ENCODE measurements at regions not wholly inside any gene's neighbourhood (a gene's known extent, or its start where the extent isn't known, plus 50 kb on each side); places are given as distances from the start of the nearest gene placed in this dataset.

GRCh38 chr9:96047741-96048103, 172.2 kb downstream of the ERCC6L2 start:
- Histone ChIP-seq H3K27ac (ENCODE audit: low read depth, low read length) (no peak overlapping the region), H3K4ac (replicated peaks; ENCODE audit: insufficient read length, low read depth, low read length) (no peak overlapping the region), H3K14ac (ENCODE audit: insufficient read length) (no peak overlapping the region), H3K56ac (replicated peaks; ENCODE audit: insufficient read length, low read depth, low read length) (no peak overlapping the region), H3K79me2 (ENCODE audit: control insufficient read depth in 1 of 2, insufficient read depth in 2 of 2, low read length in 2 of 2) (no peaks in the 10 kb centered on the region), H3K27me3 (replicated peaks in 1 of 4; ENCODE audit: control insufficient read depth in 3 of 4, extremely low read depth in 1 of 4, insufficient read depth in 3 of 4, low read length in 3 of 4) (peaks cover 0 to 5% (median 1%) of the 10 kb centered on the region in 4 experiments; a peak in 5 of 7 replicates), H3K4me1 (replicated peaks in 1 of 4; ENCODE audit: control insufficient read depth in 3 of 4, insufficient read depth in 4 of 4, low read length in 3 of 4) (peaks cover 3 to 7% (median 6%) of the 10 kb centered on the region in 4 experiments; a peak in 5 of 7 replicates), H3K18ac (ENCODE audit: extremely low read depth, low read length) (no peak overlapping the region), H4K91ac (replicated peaks; ENCODE audit: insufficient read length, low read length) (peak overlapping the region; percentile 34), H2AK5ac (ENCODE audit: low read depth, low read length) (no peak overlapping the region), H3K4me3 (ENCODE audit: extremely low read depth in 1 of 4, insufficient read depth in 2 of 4, low read depth in 3 of 4, low read length in 4 of 4) (no peak overlapping the region), H2BK15ac (ENCODE audit: low read length) (no peak overlapping the region), H2BK5ac (ENCODE audit: low read depth, low read length) (no peak overlapping the region), H3K23me2 (ENCODE audit: low read depth, low read length) (no peaks in the 10 kb centered on the region), H3K79me1 (ENCODE audit: low read depth, low read length) (no peaks in the 10 kb centered on the region), H4K5ac (ENCODE audit: insufficient read length, low read depth, low read length) (no peak overlapping the region), H3K9ac (replicated peaks in 1 of 4; ENCODE audit: extremely low read depth in 1 of 4, low read depth in 3 of 4, low read length in 3 of 4) (no peak overlapping the region; a peak in 1 of 7 replicates), H2AFZ (ENCODE audit: low read length) (no peak overlapping the region), H3K9me3 (ENCODE audit: insufficient read depth in 2 of 2, low read depth in 1 of 2, low read length in 1 of 2) (no peaks in the 10 kb centered on the region), H3K23ac (ENCODE audit: insufficient read length) (no peak overlapping the region), H3K36me3 (ENCODE audit: control insufficient read depth in 2 of 4, insufficient read depth in 4 of 4, low read length in 3 of 4) (no peaks in the 10 kb centered on the region), H2BK12ac (ENCODE audit: low read depth, low read length) (0 out of 2 replicates have a peak overlapping the region, but pooled peaks have one; percentile 5), H4K8ac (ENCODE audit: extremely low read depth, insufficient read depth, low read length) (0 out of 2 replicates have a peak overlapping the region, but pooled peaks have one; percentile 20), H4K20me1 (replicated peaks in 1 of 2; ENCODE audit: control insufficient read depth in 1 of 2, insufficient read depth in 2 of 2, low read length in 2 of 2) (no peaks in the 10 kb centered on the region), H2BK20ac (ENCODE audit: low read length) (no peak overlapping the region), H2BK120ac (replicated peaks; ENCODE audit: low read depth, low read length) (no peak overlapping the region), H3K4me2 (ENCODE audit: insufficient read depth in 1 of 2, low read depth in 2 of 2, low read length in 2 of 2) (peak overlapping the region in 1 of 2 experiments; percentile 48; a peak in 1 of 4 replicates)
- ChIA-PET POLR2A (ENCODE audit: partially characterized antibody) (no interaction called here), CTCF (ENCODE audit: partially characterized antibody) (no interaction called here)
- 68% methylated on average over 10 of the region's 10 CpGs; no CpG with 5 or more reads in 1 of the 2 experiments for WGBS, 2 experiments (ENCODE audit: extremely low coverage in 1 of 2, insufficient coverage in 1 of 2, insufficient read length in 1 of 2, insufficient replicate concordance in 2 of 2, low coverage in 1 of 2, low lambda C conversion rate in 2 of 2, missing lambda C conversion rate in 1 of 2)
- FAIRE-seq = no peak
- TF ChIP-seq USF2 (IDR thresholded peaks at IDR 0.05; ENCODE audit: low read length) = no peak
- 0 out of 2 replicates have a peak, but pooled peaks have one; percentile 44 for TF ChIP-seq MAX (IDR thresholded peaks at IDR 0.05)
- TF ChIP-seq E2F6 (IDR thresholded peaks at IDR 0.05) = peak; percentile 31; the same call in 1 of the 2 replicates
- no peak for DNase-seq (ENCODE audit: low read depth in 1 of 2, low spot score in 2 of 2)
